Astrocyte of the cerebellum (primary cell): ENCODE measurements at regions not wholly inside any gene's neighbourhood (a gene's known extent, or its start where the extent isn't known, plus 50 kb on each side); places are given as distances from the start of the nearest gene placed in this dataset.

Experiments used
- DNase-seq: peaks from one replicate; pipeline ENCODE4 v3.0.0-alpha.2; 2011; ENCODE audit warnings: low read depth
- H3K4me3 ChIP-seq: 2 replicates; pipeline ENCODE4 v1.5.1; 2011; ENCODE audit warnings: mild to moderate bottlenecking, low read depth, low read length, moderate library complexity
- CTCF ChIP-seq: IDR thresholded peaks from 2 replicates; pipeline ENCODE4 v1.5.1; 2012; ENCODE audit warnings: low read length, low read depth, moderate library complexity, mild to moderate bottlenecking; ENCODE audit errors: missing control alignments
- in situ Hi-C: cut with HindIII; loops from 2 replicates; pipeline ENCODE4 v1.10.0; 2017; ENCODE audit warnings: low sequenced_read_pairs

GRCh38 chr9:119959846-119960545 lies 590.8 kb upstream of the BRINP1 start:
- H3K4me3 ChIP-seq: no peak overlapping the region
- peak; percentile 78 for DNase-seq
- in situ Hi-C loops: no loop called here
- TF ChIP-seq CTCF: peak; percentile 7

DNA sequence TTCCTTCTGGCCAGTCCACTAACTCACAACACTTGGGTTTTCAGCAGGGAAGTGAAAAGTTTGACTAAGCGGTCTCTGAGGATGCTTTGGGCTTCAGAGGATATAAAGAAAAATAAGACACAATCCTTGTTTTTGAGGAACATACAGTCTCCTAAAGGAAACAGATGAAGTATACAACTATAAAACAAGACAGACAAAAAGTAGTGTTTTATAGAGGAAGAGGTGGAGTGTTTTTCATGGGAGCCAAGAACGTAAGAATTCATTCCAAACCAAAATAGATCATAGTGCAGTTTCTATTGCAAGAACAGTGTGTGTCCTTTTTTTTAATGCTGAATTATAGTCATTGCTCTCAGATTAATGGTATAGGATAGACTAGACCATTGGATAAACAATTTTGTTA lies 586.9 kb upstream of the BRINP1 start:
- no peak overlapping the region for H3K4me3 ChIP-seq
- no peak for DNase-seq
- in situ Hi-C loops: no loop called here
- no peak for TF ChIP-seq CTCF

GRCh38 chr9:119955276-119955675 lies 586.0 kb upstream of the BRINP1 start:
- no peak for TF ChIP-seq CTCF
- no peak overlapping the region for H3K4me3 ChIP-seq
- DNase-seq: no peak
- in situ Hi-C loops: no loop called here

GRCh38 chr9:119951591-119951990 lies 582.4 kb upstream of the BRINP1 start:
- in situ Hi-C loops: no loop called here
- H3K4me3 ChIP-seq: no peak overlapping the region
- DNase-seq: no peak
- TF ChIP-seq CTCF: no peak

- TF ChIP-seq CTCF: no peak
- H3K4me3 ChIP-seq: no peak overlapping the region
- DNase-seq: peak; percentile 94
- in situ Hi-C loops: no loop called here
Observed at GRCh38 chr9:119951090-119951489, 581.9 kb upstream of the BRINP1 start.

GRCh38 chr9:119945686-119946085 lies 576.5 kb upstream of the BRINP1 start:
- no peak for DNase-seq
- TF ChIP-seq CTCF: no peak
- in situ Hi-C loops: no loop called here
- no peak overlapping the region for H3K4me3 ChIP-seq
